MM.1S (cell line): ENCODE measurements at regions not wholly inside any gene's neighbourhood (a gene's known extent, or its start where the extent isn't known, plus 50 kb on each side); places are given as distances from the start of the nearest gene placed in this dataset.

Source experiments
- DNase-seq: peaks from one replicate; pipeline ENCODE4 v3.0.0-alpha.2; 2015
- H2AFZ ChIP-seq: fragments of 300-600 bp; sonication (generic); 2 replicates; pipeline ENCODE4 v1.6.0; 2016; ENCODE audit warnings: antibody characterized with exemption, low read length
- H3F3A ChIP-seq: fragments of 300-600 bp; sonication (generic); 2 replicates; pipeline ENCODE4 v1.6.1; 2016; ENCODE audit warnings: mild to moderate bottlenecking, antibody characterized with exemption, low read length, moderate library complexity, mixed read lengths; ENCODE audit not compliant: insufficient read depth
- H3K27ac ChIP-seq: fragments of 300-600 bp; sonication (generic); 2 replicates; pipeline ENCODE4 v1.5.1; 2016; ENCODE audit warnings: mild to moderate bottlenecking, low read length
- H3K27me3 ChIP-seq: fragments of 300-600 bp; sonication (generic); replicated peaks from 2 replicates; pipeline ENCODE4 v1.6.0; 2016; ENCODE audit warnings: low read length; ENCODE audit not compliant: insufficient read depth
- H3K36me3 ChIP-seq: fragments of 300-600 bp; sonication (generic); replicated peaks from 2 replicates; pipeline ENCODE4 v1.6.1; 2016; ENCODE audit warnings: mild to moderate bottlenecking, low read length, mixed read lengths; ENCODE audit not compliant: insufficient read depth
- H3K4me1 ChIP-seq: fragments of 300-600 bp; sonication (generic); 2 replicates; pipeline ENCODE4 v1.6.1; 2016; ENCODE audit warnings: low read length, mixed read lengths
- H3K4me2 ChIP-seq: fragments of 300-600 bp; sonication (generic); 2 replicates; pipeline ENCODE4 v1.6.0; 2016; ENCODE audit warnings: low read depth, low read length
- H3K4me3 ChIP-seq: fragments of 300-600 bp; sonication (generic); 2 replicates; pipeline ENCODE4 v1.5.1; 2016; ENCODE audit warnings: low read length, mixed read lengths
- H3K79me2 ChIP-seq: fragments of 300-600 bp; sonication (generic); 2 replicates; pipeline ENCODE4 v1.6.1; 2016; ENCODE audit warnings: mixed run types, low read length, mixed read lengths
- H3K9ac ChIP-seq: fragments of 300-600 bp; sonication (generic); 2 replicates; pipeline ENCODE4 v1.6.1; 2016; ENCODE audit warnings: low read length, mixed read lengths
- H3K9me2 ChIP-seq: fragments of 300-600 bp; sonication (generic); replicated peaks from 2 replicates; pipeline ENCODE4 v1.6.1; 2016; ENCODE audit warnings: mild to moderate bottlenecking, low read length, mixed read lengths; ENCODE audit not compliant: insufficient read depth
- H3K9me3 ChIP-seq: fragments of 300-600 bp; sonication (generic); replicated peaks from 2 replicates; pipeline ENCODE4 v1.6.1; 2016; ENCODE audit warnings: mild to moderate bottlenecking, low read length, mixed read lengths; ENCODE audit not compliant: insufficient read depth
- H4K20me1 ChIP-seq: fragments of 300-600 bp; sonication (generic); 2 replicates; pipeline ENCODE4 v1.6.1; 2016; ENCODE audit warnings: mild to moderate bottlenecking, low read length, moderate library complexity, mixed read lengths; ENCODE audit not compliant: insufficient read depth
- CTCF ChIP-seq: fragments of 300-600 bp; sonication (generic); IDR thresholded peaks from 2 replicates; pipeline ENCODE4 v1.5.1; 2016; ENCODE audit warnings: antibody characterized with exemption, low read length, mixed read lengths
- EZH2 ChIP-seq: fragments of 300-600 bp; sonication (generic); optimal IDR thresholded peaks from 2 replicates; pipeline ENCODE3; 2017; ENCODE audit warnings: low read depth, mild to moderate bottlenecking, antibody characterized with exemption, low read length, mixed read lengths
- EZH2phosphoT487 ChIP-seq: fragments of 300-600 bp; sonication (generic); IDR thresholded peaks from 2 replicates; pipeline ENCODE4 v1.6.1; 2018; ENCODE audit warnings: antibody characterized with exemption, low read length

- Histone ChIP-seq H3K4me2 (no peak overlapping the region), H4K20me1 (no peaks in the 10 kb centered on the region), H3K9me3 (no peaks in the 10 kb centered on the region), H3K27me3 (no peaks in the 10 kb centered on the region), H3K9ac (no peak overlapping the region), H3K79me2 (no peaks in the 10 kb centered on the region), H3K36me3 (no peaks in the 10 kb centered on the region), H3K4me3 (no peak overlapping the region), H2AFZ (no peak overlapping the region), H3K27ac (no peak overlapping the region), H3K9me2 (no peaks in the 10 kb centered on the region), H3K4me1 (no peaks in the 10 kb centered on the region), H3F3A (no peaks in the 10 kb centered on the region)
- no peak for TF ChIP-seq EZH2
- TF ChIP-seq CTCF = no peak
- TF ChIP-seq EZH2phosphoT487 = no peak
- no peak for DNase-seq
Measured at GRCh38 chr6:79301290-79301689, 66.8 kb upstream of the HMGN3 start.

- no peak overlapping the region for H3K4me2 ChIP-seq
- no peaks in the 10 kb centered on the region for H3K9me3 ChIP-seq
- H3K9ac ChIP-seq = no peak overlapping the region
- H3F3A ChIP-seq = no peaks in the 10 kb centered on the region
- H3K4me1 ChIP-seq = no peaks in the 10 kb centered on the region
- no peaks in the 10 kb centered on the region for H3K36me3 ChIP-seq
- no peak for DNase-seq
- no peak for TF ChIP-seq EZH2phosphoT487
- TF ChIP-seq CTCF = no peak
- no peak for TF ChIP-seq EZH2
- no peak overlapping the region for H3K27ac ChIP-seq
- no peaks in the 10 kb centered on the region for H3K9me2 ChIP-seq
- H4K20me1 ChIP-seq = no peaks in the 10 kb centered on the region
- no peaks in the 10 kb centered on the region for H3K79me2 ChIP-seq
- H2AFZ ChIP-seq = no peak overlapping the region
- H3K4me3 ChIP-seq = no peak overlapping the region
- no peaks in the 10 kb centered on the region for H3K27me3 ChIP-seq
Measured at GRCh38 chr6:79296211-79296610, 61.7 kb upstream of the HMGN3 start.
